H9 (cell line): ENCODE measurements at regions not wholly inside any gene's neighbourhood (a gene's known extent, or its start where the extent isn't known, plus 50 kb on each side); places are given as distances from the start of the nearest gene placed in this dataset.

Experiments
- DNase-seq: peaks from one replicate; pipeline ENCODE4 v3.0.0-alpha.2; 2017
- H2AFZ ChIP-seq: one replicate; pipeline ENCODE4 v1.6.1; 2013; ENCODE audit warnings: mild to moderate bottlenecking, low read length, control low read depth, moderate library complexity
- H2AK5ac ChIP-seq: 2 replicates; pipeline ENCODE4 v1.6.1; 2013; ENCODE audit warnings: low read length, control low read depth, mixed read lengths; ENCODE audit not compliant: insufficient read length
- H2BK120ac ChIP-seq: one replicate; pipeline ENCODE4 v1.6.1; 2013; ENCODE audit warnings: low read depth, mild to moderate bottlenecking, low read length, control low read depth, inconsistent platforms; ENCODE audit not compliant: poor library complexity, severe bottlenecking
- H2BK12ac ChIP-seq: 2 replicates; pipeline ENCODE4 v1.6.1; 2013; ENCODE audit warnings: low read length, control low read depth, mixed read lengths, low read depth; ENCODE audit not compliant: insufficient read length
- H2BK15ac ChIP-seq: 2 replicates; pipeline ENCODE4 v1.6.1; 2013; ENCODE audit warnings: low read depth, low read length, control low read depth
- H2BK20ac ChIP-seq: one replicate; pipeline ENCODE4 v1.6.1; 2013; ENCODE audit warnings: low read depth, mild to moderate bottlenecking, low read length, control low read depth, inconsistent platforms; ENCODE audit not compliant: poor library complexity, severe bottlenecking
- H2BK5ac ChIP-seq: 2 replicates; pipeline ENCODE4 v1.6.1; 2013; ENCODE audit warnings: low read length, control low read depth, mixed read lengths; ENCODE audit not compliant: insufficient read length
- H3K14ac ChIP-seq: 2 replicates; pipeline ENCODE4 v1.6.1; 2013; ENCODE audit warnings: low read length, control low read depth; ENCODE audit not compliant: insufficient read depth
- H3K18ac ChIP-seq: 2 replicates; pipeline ENCODE4 v1.6.1; 2013; ENCODE audit warnings: low read depth, mild to moderate bottlenecking, mixed read lengths, low read length, control low read depth; ENCODE audit not compliant: insufficient read length
- H3K23ac ChIP-seq: 2 replicates; pipeline ENCODE4 v1.6.1; 2013; ENCODE audit warnings: low read length, control low read depth, mixed read lengths, low read depth; ENCODE audit not compliant: insufficient read length
- H3K23me2 ChIP-seq: 2 replicates; pipeline ENCODE4 v1.6.1; 2013; ENCODE audit warnings: low read depth, mild to moderate bottlenecking, mixed read lengths, low read length, control low read depth; ENCODE audit not compliant: insufficient read length, poor library complexity, severe bottlenecking
- H3K27ac ChIP-seq: 2 replicates; pipeline ENCODE4 v1.5.1; 2013; ENCODE audit warnings: low read length, control low read depth, mixed read lengths, low read depth; ENCODE audit not compliant: insufficient read length
- H3K27me3 ChIP-seq: 2 replicates; pipeline ENCODE4 v1.6.1; 2013; ENCODE audit warnings: low read length, control low read depth, inconsistent platforms; ENCODE audit not compliant: insufficient read depth
- H3K4ac ChIP-seq: 2 replicates; pipeline ENCODE4 v1.6.1; 2013; ENCODE audit warnings: low read depth, mild to moderate bottlenecking, control low read depth, inconsistent platforms, low read length, moderate library complexity
- H3K4me1 ChIP-seq: 2 replicates; pipeline ENCODE4 v1.6.1; 2013; ENCODE audit warnings: low read length, control low read depth, inconsistent platforms; ENCODE audit not compliant: insufficient read depth
- H3K4me2 ChIP-seq: 2 replicates; pipeline ENCODE4 v1.6.1; 2013; ENCODE audit warnings: low read length, control low read depth, mixed read lengths; ENCODE audit not compliant: insufficient read length, insufficient read depth
- H3K56ac ChIP-seq: 2 replicates; pipeline ENCODE4 v1.6.1; 2013; ENCODE audit warnings: low read depth, mild to moderate bottlenecking, mixed read lengths, low read length, control low read depth; ENCODE audit not compliant: insufficient read length
- H3K79me1 ChIP-seq: 2 replicates; pipeline ENCODE4 v1.6.1; 2013; ENCODE audit warnings: low read depth, mild to moderate bottlenecking, moderate library complexity, low read length, control low read depth, inconsistent platforms; ENCODE audit not compliant: insufficient read depth, poor library complexity, severe bottlenecking
- H3K79me2 ChIP-seq: 2 replicates; pipeline ENCODE4 v1.6.1; 2013; ENCODE audit warnings: low read length, control low read depth, inconsistent platforms; ENCODE audit not compliant: insufficient read depth
- H3K9ac ChIP-seq: 2 replicates; pipeline ENCODE4 v1.6.1; 2013; ENCODE audit warnings: low read length, control low read depth, mixed read lengths; ENCODE audit not compliant: insufficient read length; ENCODE audit errors: extremely low read depth
- H3K9me3 ChIP-seq: one replicate; pipeline ENCODE4 v1.6.1; 2013; ENCODE audit warnings: low read depth, low read length, inconsistent platforms; ENCODE audit not compliant: control insufficient read depth
- H3T11ph ChIP-seq: one replicate; pipeline ENCODE4 v1.6.1; 2013; ENCODE audit warnings: mild to moderate bottlenecking, low read length, control low read depth, inconsistent platforms
- H4K20me1 ChIP-seq: one replicate; pipeline ENCODE4 v1.6.1; 2013; ENCODE audit not compliant: control insufficient read depth, insufficient read length, insufficient read depth
- H4K5ac ChIP-seq: 2 replicates; pipeline ENCODE4 v1.6.1; 2013; ENCODE audit warnings: low read depth, mild to moderate bottlenecking, mixed read lengths, low read length, control low read depth; ENCODE audit not compliant: insufficient read length
- H4K8ac ChIP-seq: replicated peaks from 2 replicates; pipeline ENCODE4 v1.6.1; 2013; ENCODE audit warnings: low read length, control low read depth, mixed read lengths, low read depth; ENCODE audit not compliant: insufficient read length
- H4K91ac ChIP-seq: 2 replicates; pipeline ENCODE4 v1.6.1; 2013; ENCODE audit warnings: low read depth, mild to moderate bottlenecking, moderate library complexity, mixed read lengths, low read length, control low read depth; ENCODE audit not compliant: insufficient read length
- H3K27ac Mint-ChIP-seq, 3 experiments: 2 replicates in 2 of 3; 3 replicates in 1 of 3; pipeline ENCODE4 v1.8.0; 2020 to 2021; ENCODE audit warnings: mixed read lengths in 3 of 3, mild to moderate bottlenecking in 1 of 3, moderate library complexity in 1 of 3
- H3K27me3 Mint-ChIP-seq: 2 replicates; pipeline ENCODE4 v1.8.0; 2021; ENCODE audit warnings: low read depth, mild to moderate bottlenecking, moderate library complexity, mixed read lengths
- H3K36me3 Mint-ChIP-seq, 3 experiments: 2 replicates in 2 of 3; 3 replicates in 1 of 3; pipeline ENCODE4 v1.8.0; 2020 to 2021; ENCODE audit warnings: low read depth in 3 of 3, mixed read lengths in 3 of 3; ENCODE audit not compliant: insufficient read depth in 1 of 3
- H3K4me1 Mint-ChIP-seq, 2 experiments: 2 replicates each; pipeline ENCODE4 v1.8.0; 2020; ENCODE audit warnings: mixed read lengths in 2 of 2
- H3K4me3 Mint-ChIP-seq, 2 experiments: 2 replicates in 1 of 2; 3 replicates in 1 of 2; pipeline ENCODE4 v1.8.0; 2020 to 2021; ENCODE audit warnings: mild to moderate bottlenecking in 2 of 2, mixed read lengths in 2 of 2, moderate library complexity in 1 of 2
- H3K9me3 Mint-ChIP-seq, 2 experiments: 2 replicates in 1 of 2; 3 replicates in 1 of 2; pipeline ENCODE4 v1.8.0; 2020; ENCODE audit warnings: mild to moderate bottlenecking in 2 of 2, mixed read lengths in 2 of 2, moderate library complexity in 1 of 2
- WGBS: extraction: QIAGEN DNeasy Blood & Tissue Kit; methylation state at CpG from one replicate; pipeline ENCODE4 v1.1.7; 2013; ENCODE audit warnings: missing lambda C conversion rate, low lambda C conversion rate, mixed read lengths; ENCODE audit not compliant: insufficient read length; ENCODE audit errors: extremely low coverage; 5-methylcytosine and 5-hydroxymethylcytosine counted together
- TF ChIP-seq, protein P1 (sequence below): fragments of 200-600 bp; sonication (generic); conservative IDR thresholded peaks from 3 replicates; pipeline ENCODE4 v1.8.0; 2021; ENCODE audit warnings: antibody characterized with exemption, mild to moderate bottlenecking

DNA sequence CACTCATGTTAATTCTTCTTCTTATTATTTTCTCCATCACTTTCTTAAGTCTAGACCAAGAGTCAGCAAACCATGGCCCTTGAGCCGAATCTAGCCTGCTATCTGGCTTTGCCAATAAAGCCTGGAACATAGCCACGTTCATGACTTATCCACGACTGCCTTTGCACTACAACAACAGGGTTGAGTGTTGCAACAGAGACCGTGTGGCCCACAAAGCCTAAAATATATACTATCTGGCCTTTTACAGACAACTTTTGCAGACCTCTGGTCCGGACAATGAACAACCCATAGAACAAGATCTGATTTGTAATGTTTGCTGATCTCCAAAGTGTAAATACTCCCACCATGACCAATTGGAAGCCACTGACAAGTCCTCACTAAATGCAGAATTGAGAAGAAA is 140.5 kb upstream of the CDYL start:
- Histone ChIP-seq H3K27ac (no peak overlapping the region), H3K4me1 (no peaks in the 10 kb centered on the region), H2BK15ac (no peak overlapping the region), H2AFZ (no peak overlapping the region), H3K23ac (no peak overlapping the region), H3K9ac (no peak overlapping the region), H4K20me1 (peaks cover 2% of the 10 kb centered on the region), H3T11ph (no peak overlapping the region), H2BK20ac (no peak overlapping the region), H2BK120ac (no peak overlapping the region), H3K79me2 (no peaks in the 10 kb centered on the region), H3K79me1 (no peaks in the 10 kb centered on the region), H4K91ac (no peak overlapping the region), H3K14ac (no peak overlapping the region), H2BK12ac (no peak overlapping the region), H3K9me3 (no peaks in the 10 kb centered on the region), H4K5ac (no peak overlapping the region), H3K23me2 (no peaks in the 10 kb centered on the region), H2BK5ac (no peak overlapping the region), H3K18ac (no peak overlapping the region), H3K4ac (no peak overlapping the region), H3K4me2 (no peak overlapping the region), H3K27me3 (no peaks in the 10 kb centered on the region), H2AK5ac (no peak overlapping the region), H3K56ac (no peak overlapping the region), H4K8ac (no peak overlapping the region)
- TF ChIP-seq, protein P1, sequence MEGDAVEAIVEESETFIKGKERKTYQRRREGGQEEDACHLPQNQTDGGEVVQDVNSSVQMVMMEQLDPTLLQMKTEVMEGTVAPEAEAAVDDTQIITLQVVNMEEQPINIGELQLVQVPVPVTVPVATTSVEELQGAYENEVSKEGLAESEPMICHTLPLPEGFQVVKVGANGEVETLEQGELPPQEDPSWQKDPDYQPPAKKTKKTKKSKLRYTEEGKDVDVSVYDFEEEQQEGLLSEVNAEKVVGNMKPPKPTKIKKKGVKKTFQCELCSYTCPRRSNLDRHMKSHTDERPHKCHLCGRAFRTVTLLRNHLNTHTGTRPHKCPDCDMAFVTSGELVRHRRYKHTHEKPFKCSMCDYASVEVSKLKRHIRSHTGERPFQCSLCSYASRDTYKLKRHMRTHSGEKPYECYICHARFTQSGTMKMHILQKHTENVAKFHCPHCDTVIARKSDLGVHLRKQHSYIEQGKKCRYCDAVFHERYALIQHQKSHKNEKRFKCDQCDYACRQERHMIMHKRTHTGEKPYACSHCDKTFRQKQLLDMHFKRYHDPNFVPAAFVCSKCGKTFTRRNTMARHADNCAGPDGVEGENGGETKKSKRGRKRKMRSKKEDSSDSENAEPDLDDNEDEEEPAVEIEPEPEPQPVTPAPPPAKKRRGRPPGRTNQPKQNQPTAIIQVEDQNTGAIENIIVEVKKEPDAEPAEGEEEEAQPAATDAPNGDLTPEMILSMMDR: no peak
- no peak for DNase-seq
- Mint-ChIP-seq H3K27me3 (peaks cover 3% of the 10 kb centered on the region; the same call in 1 of the 2 replicates), H3K4me1 (peaks cover 3 to 7% of the 10 kb centered on the region in 2 experiments; a peak in 3 of 4 replicates), H3K36me3 (peaks cover 2 to 4% (median 4%) of the 10 kb centered on the region in 3 experiments; a peak in 4 of 7 replicates), H3K4me3 (no peak overlapping the region), H3K9me3 (peaks cover 3 to 8% of the 10 kb centered on the region in 2 experiments; a peak in 4 of 5 replicates), H3K27ac (no peak overlapping the region)
- WGBS: no CpG with 5 or more reads among the region's 5 CpGs
